VCaP (cell line): ENCODE measurements at regions not wholly inside any gene's neighbourhood (a gene's known extent, or its start where the extent isn't known, plus 50 kb on each side); places are given as distances from the start of the nearest gene placed in this dataset.

Experiments
- H3K27ac ChIP-seq: fragments of 450-650 bp; 2 replicates; pipeline ENCODE4 v1.5.1; 2017
- TF ChIP-seq, protein P1 (sequence below): fragments of 450-650 bp; conservative IDR thresholded peaks from 2 replicates; pipeline ENCODE4 v1.5.1; 2017; ENCODE audit warnings: mild to moderate bottlenecking, moderate library complexity

DNA sequence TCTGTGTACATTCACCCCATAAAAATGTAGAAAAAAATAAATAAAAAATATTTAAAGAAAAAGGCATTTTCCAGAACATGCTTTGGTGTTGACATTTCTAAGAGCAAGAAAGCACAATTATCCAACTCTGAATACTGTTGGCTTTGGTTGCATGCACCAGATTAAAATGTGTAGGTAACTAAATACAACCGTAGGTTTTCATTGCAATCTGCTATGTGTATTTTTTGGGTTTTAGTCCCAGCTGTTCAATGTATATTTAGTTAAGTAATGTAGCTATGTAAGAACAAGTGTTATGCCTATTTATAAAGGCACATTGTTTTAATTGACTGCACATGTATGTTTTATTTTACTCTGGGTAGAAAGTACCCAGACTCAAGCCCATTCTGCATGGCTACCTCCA is 108.1 kb upstream of the PAQR3 start:
- no peak overlapping the region for H3K27ac ChIP-seq
- TF ChIP-seq, protein P1, sequence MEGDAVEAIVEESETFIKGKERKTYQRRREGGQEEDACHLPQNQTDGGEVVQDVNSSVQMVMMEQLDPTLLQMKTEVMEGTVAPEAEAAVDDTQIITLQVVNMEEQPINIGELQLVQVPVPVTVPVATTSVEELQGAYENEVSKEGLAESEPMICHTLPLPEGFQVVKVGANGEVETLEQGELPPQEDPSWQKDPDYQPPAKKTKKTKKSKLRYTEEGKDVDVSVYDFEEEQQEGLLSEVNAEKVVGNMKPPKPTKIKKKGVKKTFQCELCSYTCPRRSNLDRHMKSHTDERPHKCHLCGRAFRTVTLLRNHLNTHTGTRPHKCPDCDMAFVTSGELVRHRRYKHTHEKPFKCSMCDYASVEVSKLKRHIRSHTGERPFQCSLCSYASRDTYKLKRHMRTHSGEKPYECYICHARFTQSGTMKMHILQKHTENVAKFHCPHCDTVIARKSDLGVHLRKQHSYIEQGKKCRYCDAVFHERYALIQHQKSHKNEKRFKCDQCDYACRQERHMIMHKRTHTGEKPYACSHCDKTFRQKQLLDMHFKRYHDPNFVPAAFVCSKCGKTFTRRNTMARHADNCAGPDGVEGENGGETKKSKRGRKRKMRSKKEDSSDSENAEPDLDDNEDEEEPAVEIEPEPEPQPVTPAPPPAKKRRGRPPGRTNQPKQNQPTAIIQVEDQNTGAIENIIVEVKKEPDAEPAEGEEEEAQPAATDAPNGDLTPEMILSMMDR = no peak

- TF ChIP-seq, protein P1 = no peak
- no peak overlapping the region for H3K27ac ChIP-seq
These were observed 106.9 kb upstream of the PAQR3 start for GRCh38 chr4:79046016-79046592.

DNA sequence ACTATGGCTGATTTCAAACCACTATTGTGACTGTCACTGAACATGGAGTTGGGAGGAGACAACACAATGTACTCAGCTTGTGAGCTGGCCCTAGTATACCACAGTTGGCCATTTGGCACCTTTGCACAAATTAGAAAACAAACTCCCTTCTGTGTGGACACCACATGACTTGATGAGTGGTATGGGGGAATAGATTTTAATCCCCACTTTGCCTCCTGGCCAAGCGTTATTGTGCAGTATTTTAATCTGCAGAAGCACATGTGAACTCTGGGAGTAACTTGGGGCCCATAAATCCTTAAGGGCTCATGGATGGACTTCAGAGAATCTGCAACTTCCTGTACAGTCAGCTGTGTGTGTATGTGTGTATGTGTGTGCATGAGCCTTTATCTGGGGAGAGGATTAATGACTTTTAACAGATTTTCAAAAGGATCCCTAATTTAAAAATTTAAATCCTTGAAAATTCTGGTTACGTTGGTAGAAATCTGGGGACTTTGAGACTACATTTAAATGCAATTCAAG is 105.0 kb upstream of the PAQR3 start:
- H3K27ac ChIP-seq = no peak overlapping the region
- TF ChIP-seq, protein P1 = no peak

- no peak overlapping the region for H3K27ac ChIP-seq
- TF ChIP-seq, protein P1 = no peak
These were observed 103.9 kb upstream of the PAQR3 start for GRCh38 chr4:79043138-79043537.

GRCh38 chr4:79042079-79042674 is 102.9 kb upstream of the PAQR3 start:
- TF ChIP-seq, protein P1 = peak; percentile 92
- no peak overlapping the region for H3K27ac ChIP-seq

- no peak overlapping the region for H3K27ac ChIP-seq
- TF ChIP-seq, protein P1 = no peak
These were observed 95.3 kb upstream of the PAQR3 start for GRCh38 chr4:79034544-79034943.

- no peak overlapping the region for H3K27ac ChIP-seq
These were observed 91.7 kb upstream of the PAQR3 start for GRCh38 chr4:79030973-79031372.

More at GRCh38 chr4:79030973-79031372, 91.7 kb upstream of the PAQR3 start:
- TF ChIP-seq, protein P1 = no peak
